ENCODE measurements at regions not wholly inside any gene's neighbourhood (a gene's known extent, or its start where the extent isn't known, plus 50 kb on each side); places are given as distances from the start of the nearest gene placed in this dataset.

DNA sequence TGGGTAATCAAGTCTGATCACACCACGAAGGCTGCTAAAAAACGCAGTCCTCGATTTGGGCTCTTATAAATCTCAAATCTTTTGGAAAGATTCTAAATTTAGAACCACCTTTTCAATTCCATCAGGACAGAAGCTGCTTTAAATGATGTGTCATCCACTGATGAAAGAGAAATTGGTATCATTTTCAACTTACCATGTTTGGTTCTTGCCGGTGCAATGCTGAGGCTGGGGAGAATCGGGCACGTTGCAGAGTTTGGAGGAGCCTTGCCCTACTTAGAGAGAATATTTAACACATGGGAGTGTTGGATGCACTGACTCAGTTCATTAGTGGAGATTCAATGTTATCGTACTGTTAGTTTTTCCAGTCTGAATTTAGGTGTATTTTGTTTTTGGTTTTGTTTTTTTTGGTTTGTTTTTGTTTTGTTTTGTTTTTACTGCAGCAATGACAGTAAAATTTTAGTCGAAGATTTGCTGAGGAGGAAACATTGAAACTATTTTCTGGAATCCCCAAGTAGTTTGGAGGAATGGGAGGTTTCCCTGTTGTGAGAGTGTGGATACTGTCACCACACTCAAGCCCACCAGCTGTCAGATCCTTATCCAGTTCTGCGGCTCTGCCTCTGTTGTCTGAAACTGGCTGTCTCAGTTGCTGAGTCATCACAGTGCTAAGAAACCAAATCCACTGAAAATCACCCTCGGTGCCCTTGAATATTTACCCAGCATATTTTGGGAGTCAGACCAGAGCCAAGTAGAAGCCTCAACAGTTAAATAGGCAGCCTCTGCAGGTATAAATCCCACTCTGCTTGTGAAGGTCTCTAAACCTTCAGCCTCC, 497.0 kb downstream of the BTBD3 start:
- ATAC-seq: no peak
- DNase-seq: no peak
- no peaks in the 10 kb centered on the region for H3K36me3 Mint-ChIP-seq (ENCODE audit: low read depth)
- no peaks in the 10 kb centered on the region for H3K4me1 Mint-ChIP-seq
- no peaks in the 10 kb centered on the region for H3K27me3 Mint-ChIP-seq
- H3K4me3 Mint-ChIP-seq: no peak overlapping the region
- H3K27ac Mint-ChIP-seq: no peak overlapping the region
- peaks cover 4% of the 10 kb centered on the region for H3K9me3 ChIP-seq (ENCODE audit: control insufficient read depth, low read length, poor library complexity, severe bottlenecking)

DNA sequence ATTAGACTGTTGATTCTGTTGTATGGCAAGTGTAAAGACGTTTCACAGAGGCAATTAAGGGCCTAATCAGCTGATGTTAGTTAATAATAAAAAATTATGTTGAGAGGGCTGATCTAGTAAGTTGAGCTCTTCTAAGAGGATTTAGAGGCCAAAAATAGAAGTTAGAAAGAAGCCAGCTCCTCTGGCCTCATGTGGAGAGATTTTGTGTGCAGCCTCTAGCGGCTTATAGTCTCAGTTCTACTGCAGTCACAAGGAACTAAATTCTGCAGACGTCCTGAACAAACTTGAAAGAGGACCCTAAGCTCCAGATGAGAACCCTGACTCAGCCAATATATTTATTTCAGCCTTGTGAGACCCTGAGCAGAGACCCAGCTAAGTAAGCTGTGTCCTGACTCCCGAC, 498.6 kb downstream of the BTBD3 start:
- H3K4me1 Mint-ChIP-seq: no peaks in the 10 kb centered on the region
- peaks cover 4% of the 10 kb centered on the region for H3K9me3 ChIP-seq (ENCODE audit: control insufficient read depth, low read length, poor library complexity, severe bottlenecking)
- ATAC-seq (no peak), DNase-seq (no peak)
- no peak overlapping the region for H3K27ac Mint-ChIP-seq
- no peak overlapping the region for H3K4me3 Mint-ChIP-seq
- no peaks in the 10 kb centered on the region for H3K36me3 Mint-ChIP-seq (ENCODE audit: low read depth)
- H3K27me3 Mint-ChIP-seq: no peaks in the 10 kb centered on the region

DNA sequence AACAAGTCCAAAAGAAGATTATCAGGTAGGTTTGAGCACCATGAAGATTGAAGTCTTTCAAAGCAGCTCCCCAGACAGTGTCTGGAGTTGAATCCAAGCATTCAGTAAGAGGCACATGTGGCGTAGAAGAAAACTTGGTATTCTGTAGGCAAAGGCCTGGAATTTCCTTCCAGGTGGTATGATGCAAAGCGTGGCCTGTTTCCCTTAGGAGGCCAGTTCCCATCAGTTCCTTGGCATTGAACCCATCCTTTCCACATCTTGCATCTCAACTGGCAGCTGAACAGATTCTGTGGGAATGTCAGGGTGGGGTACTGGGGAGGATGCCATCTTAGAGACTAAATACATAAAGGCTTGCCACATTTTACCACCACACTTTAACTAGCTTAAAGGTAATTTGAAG, 516.0 kb downstream of the BTBD3 start:
- DNase-seq (no peak), ATAC-seq (no peak)
- Mint-ChIP-seq H3K27ac (no peak overlapping the region), H3K4me3 (no peak overlapping the region), H3K36me3 (ENCODE audit: low read depth) (no peaks in the 10 kb centered on the region), H3K4me1 (no peaks in the 10 kb centered on the region), H3K27me3 (no peaks in the 10 kb centered on the region)
- H3K9me3 ChIP-seq (ENCODE audit: control insufficient read depth, low read length, poor library complexity, severe bottlenecking): peaks cover 3% of the 10 kb centered on the region

DNA sequence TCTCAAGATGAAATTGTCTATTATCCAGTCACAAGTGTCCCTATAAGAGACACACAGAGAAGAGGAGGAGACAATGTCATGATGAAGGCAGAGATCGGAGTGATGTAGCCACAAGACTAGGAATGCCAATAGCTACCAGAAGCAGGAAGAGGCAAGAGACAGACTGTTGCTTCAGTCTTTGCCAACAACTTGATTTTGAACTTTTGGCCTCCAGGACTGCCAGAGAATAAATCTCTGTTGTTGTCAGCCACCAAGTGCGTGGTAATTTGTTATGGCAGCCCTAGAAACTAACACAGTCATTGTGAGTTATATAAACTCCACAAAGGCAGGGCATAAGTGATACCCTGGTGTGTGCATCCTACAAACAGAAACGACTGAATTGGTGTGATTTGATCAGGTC, 517.0 kb downstream of the BTBD3 start:
- no peaks in the 10 kb centered on the region for H3K9me3 ChIP-seq (ENCODE audit: control insufficient read depth, low read length, poor library complexity, severe bottlenecking)
- DNase-seq (no peak), ATAC-seq (no peak)
- Mint-ChIP-seq H3K4me1 (no peaks in the 10 kb centered on the region), H3K27ac (no peak overlapping the region), H3K4me3 (no peak overlapping the region), H3K36me3 (ENCODE audit: low read depth) (no peaks in the 10 kb centered on the region), H3K27me3 (no peaks in the 10 kb centered on the region)

GRCh38 chr20:12435268-12435667, 517.6 kb downstream of the BTBD3 start:
- Mint-ChIP-seq H3K4me3 (no peak overlapping the region), H3K36me3 (ENCODE audit: low read depth) (no peaks in the 10 kb centered on the region), H3K4me1 (no peaks in the 10 kb centered on the region), H3K27me3 (no peaks in the 10 kb centered on the region), H3K27ac (no peak overlapping the region)
- ATAC-seq (no peak), DNase-seq (no peak)
- no peaks in the 10 kb centered on the region for H3K9me3 ChIP-seq (ENCODE audit: control insufficient read depth, low read length, poor library complexity, severe bottlenecking)

- no peak overlapping the region for H3K27ac Mint-ChIP-seq
- no peaks in the 10 kb centered on the region for H3K4me1 Mint-ChIP-seq
- no peak overlapping the region for H3K4me3 Mint-ChIP-seq
- H3K27me3 Mint-ChIP-seq: no peaks in the 10 kb centered on the region
- ATAC-seq (no peak), DNase-seq (no peak)
- no peaks in the 10 kb centered on the region for H3K36me3 Mint-ChIP-seq (ENCODE audit: low read depth)
- no peaks in the 10 kb centered on the region for H3K9me3 ChIP-seq (ENCODE audit: control insufficient read depth, low read length, poor library complexity, severe bottlenecking)
Measured at GRCh38 chr20:12453711-12454110, 536.0 kb downstream of the BTBD3 start.

DNA sequence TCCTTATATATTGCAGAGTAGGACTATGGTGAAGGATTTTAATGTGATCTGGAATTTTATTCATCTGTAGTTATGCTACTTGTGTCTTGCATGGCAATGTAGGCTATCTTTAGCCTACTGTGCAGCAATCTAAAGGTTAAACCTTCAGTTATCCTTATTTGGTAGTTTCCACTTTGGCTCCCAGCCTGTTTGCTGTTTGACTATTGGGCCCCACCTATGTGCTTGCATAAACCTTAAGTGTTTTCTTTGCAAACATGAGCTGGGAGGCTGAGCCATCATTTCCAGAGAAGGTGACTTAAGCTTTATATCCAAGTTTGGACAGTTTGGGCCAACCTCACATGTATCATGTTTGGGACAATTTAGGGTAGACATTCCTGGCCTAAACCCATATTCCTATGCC, 537.5 kb downstream of the BTBD3 start:
- no peaks in the 10 kb centered on the region for H3K36me3 Mint-ChIP-seq (ENCODE audit: low read depth)
- H3K27me3 Mint-ChIP-seq: no peaks in the 10 kb centered on the region
- H3K9me3 ChIP-seq (ENCODE audit: control insufficient read depth, low read length, poor library complexity, severe bottlenecking): no peaks in the 10 kb centered on the region
- no peak overlapping the region for H3K4me3 Mint-ChIP-seq
- ATAC-seq (no peak), DNase-seq (no peak)
- H3K4me1 Mint-ChIP-seq: no peaks in the 10 kb centered on the region
- H3K27ac Mint-ChIP-seq: no peak overlapping the region

DNA sequence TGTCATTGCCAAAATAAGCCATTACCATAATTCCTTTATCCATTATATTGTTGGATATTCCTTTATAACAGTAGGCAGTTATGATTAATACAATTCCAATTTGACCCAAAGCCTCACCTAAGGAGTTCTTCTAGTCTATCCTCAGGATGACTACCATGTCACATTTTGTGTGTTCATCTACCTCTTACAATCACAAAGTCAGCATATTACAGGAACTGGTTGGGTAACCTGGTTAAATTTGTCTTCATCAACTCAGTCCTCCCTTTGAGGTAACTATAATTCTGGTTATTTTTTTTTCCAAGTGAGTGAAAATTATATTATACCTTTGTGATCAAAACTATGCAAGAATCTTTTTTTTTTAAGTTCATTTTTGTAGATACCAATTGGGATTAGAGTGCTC, 540.5 kb downstream of the BTBD3 start:
- H3K4me1 Mint-ChIP-seq: no peaks in the 10 kb centered on the region
- DNase-seq (no peak), ATAC-seq (no peak)
- H3K36me3 Mint-ChIP-seq (ENCODE audit: low read depth): no peaks in the 10 kb centered on the region
- H3K27ac Mint-ChIP-seq: no peak overlapping the region
- no peaks in the 10 kb centered on the region for H3K27me3 Mint-ChIP-seq
- H3K9me3 ChIP-seq (ENCODE audit: control insufficient read depth, low read length, poor library complexity, severe bottlenecking): no peaks in the 10 kb centered on the region
- no peak overlapping the region for H3K4me3 Mint-ChIP-seq

DNA sequence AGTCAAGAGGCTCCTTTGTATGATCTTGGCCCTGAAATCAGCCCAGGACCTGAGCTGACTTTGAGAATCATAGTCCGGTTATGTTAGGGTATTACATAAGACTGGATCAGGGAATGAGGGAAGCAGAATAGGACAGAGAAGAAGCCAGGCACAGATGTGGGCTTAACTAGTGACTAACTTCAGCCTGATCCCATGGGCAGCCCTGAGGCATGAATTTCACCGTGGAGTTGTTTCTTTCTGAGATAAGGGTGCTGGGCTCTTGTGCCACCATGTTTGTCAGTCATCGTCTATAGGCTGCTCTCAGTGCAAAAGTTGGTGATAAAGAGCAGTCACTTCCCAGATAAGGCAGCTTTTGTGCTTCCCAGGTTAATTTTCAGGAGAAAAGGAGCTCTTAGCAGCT, 544.7 kb upstream of the SPTLC3 start:
- Mint-ChIP-seq H3K4me3 (no peak overlapping the region), H3K27ac (no peak overlapping the region), H3K36me3 (ENCODE audit: low read depth) (no peaks in the 10 kb centered on the region), H3K4me1 (no peaks in the 10 kb centered on the region), H3K27me3 (no peaks in the 10 kb centered on the region)
- DNase-seq (no peak), ATAC-seq (no peak)
- H3K9me3 ChIP-seq (ENCODE audit: control insufficient read depth, low read length, poor library complexity, severe bottlenecking): no peaks in the 10 kb centered on the region

- DNase-seq (no peak), ATAC-seq (no peak)
- no peak overlapping the region for H3K4me3 Mint-ChIP-seq
- H3K4me1 Mint-ChIP-seq: no peaks in the 10 kb centered on the region
- no peak overlapping the region for H3K27ac Mint-ChIP-seq
- H3K27me3 Mint-ChIP-seq: no peaks in the 10 kb centered on the region
- no peaks in the 10 kb centered on the region for H3K9me3 ChIP-seq (ENCODE audit: control insufficient read depth, low read length, poor library complexity, severe bottlenecking)
- no peaks in the 10 kb centered on the region for H3K36me3 Mint-ChIP-seq (ENCODE audit: low read depth)
Measured at GRCh38 chr20:12466915-12467314, 541.9 kb upstream of the SPTLC3 start.

GRCh38 chr20:12467758-12468157, 541.0 kb upstream of the SPTLC3 start:
- H3K36me3 Mint-ChIP-seq (ENCODE audit: low read depth): no peaks in the 10 kb centered on the region
- H3K27ac Mint-ChIP-seq: no peak overlapping the region
- no peaks in the 10 kb centered on the region for H3K9me3 ChIP-seq (ENCODE audit: control insufficient read depth, low read length, poor library complexity, severe bottlenecking)
- no peak for ATAC-seq
- no peak overlapping the region for H3K4me3 Mint-ChIP-seq
- no peaks in the 10 kb centered on the region for H3K27me3 Mint-ChIP-seq
- no peaks in the 10 kb centered on the region for H3K4me1 Mint-ChIP-seq
- DNase-seq: no peak

- Mint-ChIP-seq H3K27ac (no peak overlapping the region), H3K36me3 (ENCODE audit: low read depth) (no peaks in the 10 kb centered on the region), H3K4me3 (no peak overlapping the region), H3K27me3 (no peaks in the 10 kb centered on the region), H3K4me1 (no peaks in the 10 kb centered on the region)
- ATAC-seq: no peak
- no peaks in the 10 kb centered on the region for H3K9me3 ChIP-seq (ENCODE audit: control insufficient read depth, low read length, poor library complexity, severe bottlenecking)
- DNase-seq: no peak
Measured at GRCh38 chr20:12482661-12483060, 526.1 kb upstream of the SPTLC3 start.

- ATAC-seq (no peak), DNase-seq (no peak)
- no peaks in the 10 kb centered on the region for H3K27me3 Mint-ChIP-seq
- no peaks in the 10 kb centered on the region for H3K9me3 ChIP-seq (ENCODE audit: control insufficient read depth, low read length, poor library complexity, severe bottlenecking)
- no peaks in the 10 kb centered on the region for H3K4me1 Mint-ChIP-seq
- H3K36me3 Mint-ChIP-seq (ENCODE audit: low read depth): no peaks in the 10 kb centered on the region
- H3K27ac Mint-ChIP-seq: no peak overlapping the region
- no peak overlapping the region for H3K4me3 Mint-ChIP-seq
Measured at GRCh38 chr20:12502443-12502842, 506.3 kb upstream of the SPTLC3 start.

- no peak overlapping the region for H3K4me3 Mint-ChIP-seq
- DNase-seq (no peak), ATAC-seq (no peak)
- no peaks in the 10 kb centered on the region for H3K27me3 Mint-ChIP-seq
- H3K27ac Mint-ChIP-seq: no peak overlapping the region
- H3K9me3 ChIP-seq (ENCODE audit: control insufficient read depth, low read length, poor library complexity, severe bottlenecking): no peaks in the 10 kb centered on the region
- no peaks in the 10 kb centered on the region for H3K4me1 Mint-ChIP-seq
- no peaks in the 10 kb centered on the region for H3K36me3 Mint-ChIP-seq (ENCODE audit: low read depth)
Measured at GRCh38 chr20:12504779-12505178, 504.0 kb upstream of the SPTLC3 start.
